ENCODE measurements at regions not wholly inside any gene's neighbourhood (a gene's known extent, or its start where the extent isn't known, plus 50 kb on each side); places are given as distances from the start of the nearest gene placed in this dataset.

DNA sequence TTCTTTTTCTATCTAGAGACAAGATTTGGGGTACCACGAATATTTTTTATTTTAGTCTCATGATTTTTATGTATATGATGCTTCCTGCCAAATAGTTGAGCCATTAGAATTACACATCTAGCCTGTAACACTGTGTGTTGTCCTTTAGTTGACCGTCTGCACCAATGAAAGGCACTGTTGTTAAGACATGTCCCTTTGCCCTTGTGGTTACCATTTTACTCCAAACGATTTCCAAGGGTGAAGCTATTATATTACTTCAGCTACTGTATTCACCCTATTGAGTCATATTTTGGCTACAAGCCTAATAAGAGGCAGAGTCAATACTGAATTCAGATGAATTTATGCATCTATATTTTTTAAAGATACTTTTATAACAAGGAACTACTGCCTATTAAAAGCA is 207.6 kb downstream of the CETN3 start:
- DNase-seq (ENCODE audit: extremely low spot score) = no peak
- Histone ChIP-seq H3K4me1 (no peaks in the 10 kb centered on the region), H3K27me3 (no peaks in the 10 kb centered on the region), H3K36me3 (no peaks in the 10 kb centered on the region), H3K4me3 (no peak overlapping the region), H3K9me3 (peaks cover 0 to 11% (median 7%) of the 10 kb centered on the region in 4 donors), H3K27ac (replicated peaks in 1 of 4) (no peak overlapping the region)
- intact Hi-C loops (cut with DNase I) = no loop called here
- WGBS = 69% methylated on average over 3 of the region's 3 CpGs
- no peak for TF ChIP-seq POLR2AphosphoS5 (IDR thresholded peaks at IDR 0.05)
- TF ChIP-seq EP300 (IDR thresholded peaks at IDR 0.05) = no peak
- TF ChIP-seq POLR2A (IDR thresholded peaks at IDR 0.05; ENCODE audit: low read depth) = no peak
- TF ChIP-seq CTCF (IDR thresholded peaks at IDR 0.05) = no peak

GRCh38 chr5:90193185-90193822 is 216.3 kb downstream of the CETN3 start:
- no peak overlapping the region for H3K27ac ChIP-seq (replicated peaks in 1 of 4)
- H3K9me3 ChIP-seq = no peaks in the 10 kb centered on the region
- intact Hi-C loops (cut with DNase I) = no loop called here
- no peaks in the 10 kb centered on the region for H3K27me3 ChIP-seq
- DNase-seq (ENCODE audit: extremely low spot score) = no peak
- TF ChIP-seq POLR2AphosphoS5 (IDR thresholded peaks at IDR 0.05) (no peak), CTCF (IDR thresholded peaks at IDR 0.05) (no peak), POLR2A (IDR thresholded peaks at IDR 0.05; ENCODE audit: low read depth) (no peak), EP300 (IDR thresholded peaks at IDR 0.05) (no peak)
- H3K4me3 ChIP-seq = no peak overlapping the region
- no peaks in the 10 kb centered on the region for H3K36me3 ChIP-seq
- H3K4me1 ChIP-seq = no peaks in the 10 kb centered on the region
- WGBS = 100% methylated on average over 1 of the region's 2 CpGs

DNA sequence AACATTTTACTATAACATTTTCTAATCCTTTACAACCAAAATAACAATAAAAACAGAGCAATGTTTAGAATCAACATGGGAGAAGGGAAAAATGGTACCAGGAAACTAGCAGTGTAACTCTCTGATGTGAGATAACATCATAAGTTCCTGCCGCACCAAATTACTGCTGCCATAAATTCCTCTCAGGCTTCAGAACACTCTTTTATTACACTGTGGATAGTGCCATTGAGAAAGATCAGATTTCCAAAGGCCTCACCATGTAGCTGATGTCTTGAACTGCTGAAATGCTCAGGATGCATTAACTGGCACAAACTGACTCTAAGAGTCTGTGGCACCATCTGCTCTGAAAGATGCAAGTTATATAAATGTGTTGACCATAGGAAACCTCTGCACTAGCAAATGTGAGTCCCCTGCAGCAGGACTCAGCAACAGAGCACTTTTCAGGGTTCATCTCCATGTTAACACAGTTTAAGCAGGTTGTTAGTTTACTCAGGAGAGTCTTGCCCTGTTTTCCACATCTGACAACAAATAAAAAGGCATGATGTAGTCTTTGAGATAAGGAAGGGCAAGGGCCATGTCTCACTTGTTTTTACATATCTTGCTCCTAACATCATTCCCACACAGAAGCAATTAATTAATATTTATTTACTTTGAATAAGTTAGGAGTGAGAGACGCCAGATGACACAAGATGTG is 218.1 kb downstream of the CETN3 start:
- Histone ChIP-seq H3K4me3 (no peak overlapping the region), H3K36me3 (no peaks in the 10 kb centered on the region), H3K27me3 (no peaks in the 10 kb centered on the region), H3K4me1 (no peaks in the 10 kb centered on the region), H3K27ac (replicated peaks in 1 of 4) (no peak overlapping the region), H3K9me3 (no peaks in the 10 kb centered on the region)
- intact Hi-C loops (cut with DNase I) = no loop called here
- 75% methylated on average over 2 of the region's 2 CpGs for WGBS
- TF ChIP-seq POLR2A (IDR thresholded peaks at IDR 0.05; ENCODE audit: low read depth) (no peak), EP300 (IDR thresholded peaks at IDR 0.05) (no peak), POLR2AphosphoS5 (IDR thresholded peaks at IDR 0.05) (no peak), CTCF (IDR thresholded peaks at IDR 0.05) (no peak)
- DNase-seq (ENCODE audit: extremely low spot score) = no peak

DNA sequence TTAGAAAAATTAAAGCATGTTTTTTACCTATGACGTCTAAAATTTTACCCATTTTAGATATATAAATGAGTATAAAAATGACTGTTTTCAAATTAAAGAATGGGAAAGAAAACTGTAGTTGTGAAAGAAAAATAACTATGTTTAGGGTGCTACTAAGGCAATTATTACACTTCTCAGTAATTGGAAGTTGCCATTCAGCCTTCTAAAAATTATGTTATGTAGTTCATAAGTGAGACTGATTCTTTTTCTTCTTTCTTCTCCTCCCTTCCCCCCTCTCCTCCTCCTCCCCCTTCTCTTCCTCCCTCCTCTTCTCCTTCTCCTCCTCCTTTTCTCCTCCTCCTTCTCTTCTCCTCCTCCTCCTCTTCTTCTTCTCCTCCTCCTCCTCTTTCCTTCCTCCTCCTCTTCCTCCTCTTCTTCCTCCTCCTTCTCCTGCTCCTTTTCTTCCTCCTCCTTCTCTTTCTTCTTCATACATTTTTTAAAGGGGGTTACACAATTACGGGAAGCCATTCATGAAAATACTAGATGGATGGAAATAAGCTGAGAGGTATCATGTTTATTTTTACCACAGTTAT is 223.6 kb downstream of the CETN3 start:
- 86% methylated on average over 2 of the region's 2 CpGs for WGBS
- H3K27ac ChIP-seq (replicated peaks in 1 of 4) = no peak overlapping the region
- H3K27me3 ChIP-seq = no peaks in the 10 kb centered on the region
- peaks cover 0 to 9% (median 0%) of the 10 kb centered on the region in 4 donors for H3K4me1 ChIP-seq
- intact Hi-C loops (cut with DNase I) = loop anchor here (10.0 kb wide), 1 partner anchor 1451 kb away; no protein-coding TSS in a partner anchor
- H3K36me3 ChIP-seq = no peaks in the 10 kb centered on the region
- TF ChIP-seq POLR2AphosphoS5 (IDR thresholded peaks at IDR 0.05) (no peak), CTCF (IDR thresholded peaks at IDR 0.05) (no peak), EP300 (IDR thresholded peaks at IDR 0.05) (no peak), POLR2A (IDR thresholded peaks at IDR 0.05; ENCODE audit: low read depth) (no peak)
- H3K4me3 ChIP-seq = no peak overlapping the region
- no peaks in the 10 kb centered on the region for H3K9me3 ChIP-seq
- DNase-seq (ENCODE audit: extremely low spot score) = no peak

All from esophagus muscularis mucosa (tissue), 4 donors.